GM18505 (cell line): ENCODE measurements at regions not wholly inside any gene's neighbourhood (a gene's known extent, or its start where the extent isn't known, plus 50 kb on each side); places are given as distances from the start of the nearest gene placed in this dataset.
A peak's percentile ranks its signal among the peaks of the same experiment; 100 is the strongest.

Source experiments
- ATAC-seq: cut with Tn5 transposase; IDR thresholded peaks from one replicate; pipeline ENCODE4 v1.9.1; 2021; ENCODE audit not compliant: unreplicated experiment
- POLR2A ChIP-seq: IDR thresholded peaks from 4 replicates; pipeline ENCODE4 v1.6.1; 2011; ENCODE audit warnings: borderline replicate concordance; ENCODE audit not compliant: insufficient read depth, insufficient read length; ENCODE audit errors: extremely low read depth

DNA sequence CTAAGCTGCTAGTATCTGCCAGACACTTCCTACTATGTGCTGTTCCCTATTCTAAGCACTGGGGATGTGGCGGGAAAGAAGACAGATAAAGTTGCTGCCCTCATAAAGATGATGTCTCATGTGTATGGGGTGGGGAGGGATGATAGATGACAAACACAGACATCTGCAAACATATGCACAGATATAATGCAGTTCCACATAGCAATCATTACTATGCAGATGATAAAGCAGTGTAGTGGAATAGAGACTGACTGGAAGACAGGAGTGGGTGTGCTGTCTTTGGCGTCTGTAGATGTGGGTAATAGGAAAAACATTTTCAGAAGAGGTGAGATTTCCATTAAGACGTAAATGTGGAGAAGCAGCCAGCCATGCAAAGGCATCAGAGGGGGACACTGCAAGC lies 243.6 kb downstream of the DPY19L2 start:
- TF ChIP-seq POLR2A = no peak
- ATAC-seq = no peak

GRCh38 chr12:63423839-63424238 lies 244.5 kb downstream of the DPY19L2 start:
- ATAC-seq = no peak
- no peak for TF ChIP-seq POLR2A

DNA sequence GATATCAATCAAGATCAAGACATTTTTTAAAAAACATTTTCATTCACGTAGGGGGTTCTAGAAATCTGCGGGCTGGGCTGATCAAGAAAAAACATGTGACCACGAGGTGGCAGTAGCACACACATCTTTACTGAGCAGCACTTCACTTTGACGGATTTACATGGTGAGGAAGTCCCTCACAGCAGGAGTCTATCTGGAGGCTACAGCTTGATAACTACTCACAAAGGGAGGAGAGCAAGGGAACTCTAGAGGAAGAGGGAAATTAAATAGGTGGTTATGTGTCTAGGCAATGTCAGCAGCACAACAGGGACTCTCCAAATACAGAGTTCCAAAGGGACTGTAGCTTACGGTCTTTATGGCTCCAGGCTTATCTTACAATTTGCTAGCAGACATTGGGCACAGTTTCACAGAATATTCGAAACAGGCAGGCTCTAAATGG lies 248.1 kb downstream of the DPY19L2 start:
- ATAC-seq = peak; percentile 97
- no peak for TF ChIP-seq POLR2A

- ATAC-seq = no peak
- no peak for TF ChIP-seq POLR2A
Measured at GRCh38 chr12:63419154-63419553, 249.1 kb downstream of the DPY19L2 start.

GRCh38 chr12:63416788-63417187 lies 251.5 kb downstream of the DPY19L2 start:
- no peak for TF ChIP-seq POLR2A
- ATAC-seq = no peak

DNA sequence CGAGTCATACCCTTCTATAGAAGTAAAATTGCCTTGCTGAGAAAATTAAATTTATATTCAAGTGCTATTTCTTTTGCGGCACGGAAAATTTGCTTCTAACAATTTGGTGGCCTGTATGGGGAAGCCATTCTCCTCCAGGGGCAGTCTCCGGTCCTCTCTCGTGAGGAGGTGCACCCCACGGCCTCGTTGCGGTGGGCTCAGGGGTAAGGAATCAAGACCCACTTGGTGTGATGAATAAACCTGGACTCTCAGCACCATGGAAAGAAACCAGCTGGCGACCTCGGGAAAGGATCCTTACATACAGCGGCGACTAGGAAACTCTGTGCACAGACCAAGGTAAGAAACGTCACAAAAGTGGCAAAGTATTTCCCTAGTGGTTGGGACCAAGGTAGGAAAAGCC lies 252.9 kb downstream of the DPY19L2 start:
- no peak for TF ChIP-seq POLR2A
- no peak for ATAC-seq

GRCh38 chr12:63410197-63410596 lies 258.1 kb downstream of the DPY19L2 start:
- no peak for ATAC-seq
- no peak for TF ChIP-seq POLR2A

DNA sequence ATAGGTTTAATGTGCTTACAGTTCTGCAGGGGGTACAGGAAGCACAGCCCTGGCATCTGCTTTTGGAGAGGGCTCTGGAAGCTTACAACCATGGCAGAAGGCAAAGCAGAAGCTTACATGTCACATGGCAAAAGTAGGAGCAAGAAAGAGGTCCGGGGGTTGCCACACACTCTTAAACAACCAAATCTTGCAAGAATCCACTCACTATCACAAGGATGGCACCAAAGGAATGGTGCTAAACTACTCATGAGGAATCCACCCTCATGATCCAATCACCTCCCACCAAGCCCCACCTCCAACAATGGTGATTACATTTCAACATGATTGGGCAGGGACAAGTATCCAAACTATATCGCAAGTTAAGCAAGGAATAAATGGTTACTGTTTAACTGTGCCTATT lies 255.8 kb upstream of the AVPR1A start:
- no peak for ATAC-seq
- no peak for TF ChIP-seq POLR2A

DNA sequence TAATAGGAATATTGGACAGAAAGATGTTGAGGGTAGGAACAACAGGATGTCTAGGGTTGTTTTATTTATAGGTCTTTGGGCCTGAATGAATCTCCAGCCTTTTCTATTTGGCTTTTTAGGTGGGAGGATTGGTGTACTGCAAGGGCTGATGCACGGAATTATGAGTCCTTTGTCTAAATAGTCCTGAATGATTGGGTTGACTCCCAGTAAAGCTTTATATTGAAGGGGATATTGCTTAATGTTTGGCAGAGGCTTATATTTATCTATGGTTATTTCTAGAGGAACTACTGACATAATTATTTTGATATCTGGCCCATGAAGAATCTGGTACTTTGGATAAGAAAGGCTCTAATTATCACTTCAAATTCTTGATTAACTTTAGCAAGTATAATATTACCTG lies 253.6 kb upstream of the AVPR1A start:
- ATAC-seq = no peak
- no peak for TF ChIP-seq POLR2A

DNA sequence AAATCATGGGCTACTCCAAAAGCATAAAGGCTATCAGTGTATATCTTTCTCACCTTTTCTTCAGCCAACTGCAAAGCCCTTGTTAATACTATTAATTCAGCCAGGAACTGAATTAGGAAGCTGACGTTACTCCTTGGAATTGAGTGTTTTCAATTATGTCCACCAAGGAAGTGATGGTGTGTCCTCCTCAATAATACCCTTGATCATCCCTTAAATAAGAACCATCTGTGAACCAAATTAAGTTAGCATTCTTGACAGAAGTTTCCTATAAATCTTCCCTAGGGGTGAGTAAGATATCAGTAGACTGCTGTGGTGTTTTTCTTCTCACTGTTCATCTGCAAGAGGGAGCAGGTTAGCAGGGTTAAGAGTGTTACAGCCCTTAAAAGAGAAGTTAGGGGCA lies 252.3 kb upstream of the AVPR1A start:
- no peak for TF ChIP-seq POLR2A
- ATAC-seq = no peak

DNA sequence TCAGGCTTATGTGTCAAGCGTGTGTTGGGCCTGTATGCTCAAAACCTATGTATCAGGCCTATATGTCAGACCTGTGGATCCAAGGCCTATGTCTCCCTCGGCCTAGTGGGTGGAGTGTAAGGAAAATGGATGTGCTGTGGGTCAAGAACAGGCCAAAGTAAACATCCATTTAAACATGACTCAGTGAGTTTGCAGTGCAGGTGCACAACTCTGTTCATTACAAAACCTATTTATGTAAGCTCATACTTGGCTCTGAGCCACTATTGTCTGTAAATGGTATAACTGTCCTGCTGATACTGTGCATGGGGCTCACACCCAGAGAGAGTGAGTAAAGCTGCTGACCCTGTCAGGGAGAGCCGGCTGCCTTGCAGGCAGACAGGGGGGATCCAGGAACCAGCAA lies 249.7 kb upstream of the AVPR1A start:
- ATAC-seq = no peak
- no peak for TF ChIP-seq POLR2A

DNA sequence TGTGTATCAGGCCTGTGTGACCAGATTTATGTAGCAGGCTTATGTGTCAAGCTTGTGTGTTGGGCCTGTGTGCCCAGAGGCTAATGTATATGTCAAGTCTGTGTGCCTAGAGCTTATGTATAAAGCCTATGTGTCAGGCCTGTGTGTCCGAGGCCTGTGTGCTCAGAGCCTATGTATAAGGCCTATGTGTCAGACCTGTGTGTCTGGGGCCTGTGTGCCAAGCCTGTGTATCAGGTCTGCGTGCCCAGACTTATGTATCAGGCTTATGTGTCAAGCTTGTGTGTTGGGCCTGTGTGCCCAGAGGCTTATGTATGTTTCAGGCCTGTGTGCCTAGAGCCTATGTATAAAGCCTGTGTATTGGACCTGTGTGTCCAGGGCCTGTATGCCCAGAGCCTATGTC lies 249.3 kb upstream of the AVPR1A start:
- ATAC-seq = no peak
- no peak for TF ChIP-seq POLR2A

DNA sequence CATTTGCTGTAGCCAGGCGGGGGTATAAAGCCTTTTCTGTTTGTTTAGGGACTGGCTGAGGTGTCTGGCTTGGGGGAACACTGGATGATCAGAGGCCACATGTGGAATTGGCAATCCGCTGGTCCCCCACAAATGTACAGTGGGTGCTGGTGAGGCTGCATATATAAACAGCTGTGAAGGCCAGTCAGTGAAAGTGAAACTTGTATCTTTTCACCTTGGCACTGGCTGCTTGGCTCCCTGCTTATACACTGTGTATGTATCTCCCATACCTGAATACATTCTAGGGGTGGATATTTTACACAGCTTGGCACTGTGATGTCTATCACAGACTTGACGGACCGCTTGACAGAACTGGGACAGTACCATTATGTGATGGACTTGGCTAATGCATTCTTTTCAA lies 246.8 kb upstream of the AVPR1A start:
- no peak for TF ChIP-seq POLR2A
- ATAC-seq = no peak

DNA sequence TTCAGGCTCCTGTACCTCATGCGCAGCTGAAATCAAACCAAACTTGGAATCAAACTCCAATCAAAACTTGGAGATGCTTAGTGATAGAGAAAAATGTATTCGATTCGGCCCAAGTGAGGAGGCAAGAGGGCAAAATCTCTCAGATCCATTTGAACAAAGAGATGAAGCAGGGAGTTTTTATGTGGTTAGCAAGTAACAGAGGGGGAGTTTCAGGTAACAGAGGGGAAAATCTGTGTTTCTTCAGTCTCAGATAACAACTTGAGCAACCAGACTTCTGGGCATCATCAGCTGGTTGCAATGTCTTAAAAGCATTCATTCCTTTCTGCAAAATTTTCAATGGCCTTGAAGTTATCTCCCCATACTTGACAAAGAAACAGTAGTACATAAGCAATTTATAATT lies 245.1 kb upstream of the AVPR1A start:
- no peak for TF ChIP-seq POLR2A
- ATAC-seq = no peak

DNA sequence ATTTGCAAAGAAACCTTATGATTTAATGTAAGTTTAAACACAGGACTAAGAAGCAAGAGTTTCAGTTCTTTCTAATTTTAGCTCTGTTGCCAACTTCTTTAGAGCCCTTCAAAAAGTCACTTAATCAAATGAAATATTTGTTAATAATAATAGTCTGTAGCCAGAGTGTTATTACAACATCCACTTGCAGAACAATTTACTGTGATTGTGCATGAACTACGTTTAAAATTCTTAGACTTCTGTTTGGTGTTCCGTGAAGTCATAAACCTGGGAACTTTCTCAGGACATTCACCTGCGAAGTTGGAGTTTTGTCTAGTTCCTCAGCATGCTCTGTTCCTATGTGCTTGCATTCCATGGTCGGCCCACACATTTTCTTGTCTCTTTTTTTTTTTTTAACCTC lies 244.0 kb upstream of the AVPR1A start:
- no peak for TF ChIP-seq POLR2A
- no peak for ATAC-seq
